PC-9 (cell line): ENCODE measurements at regions not wholly inside any gene's neighbourhood (a gene's known extent, or its start where the extent isn't known, plus 50 kb on each side); places are given as distances from the start of the nearest gene placed in this dataset.

ENCODE experiments used
- EZH2 ChIP-seq: fragments of 200-600 bp; sonication (generic); IDR thresholded peaks from 2 replicates; pipeline ENCODE4 v1.8.0; 2017; ENCODE audit warnings: antibody characterized with exemption, low read depth
- TF ChIP-seq, protein P1 (sequence below): fragments of 200-600 bp; sonication (generic); conservative IDR thresholded peaks from 2 replicates; pipeline ENCODE4 v1.6.1; 2017; ENCODE audit warnings: mixed run types, antibody characterized with exemption, mild to moderate bottlenecking, moderate library complexity

DNA sequence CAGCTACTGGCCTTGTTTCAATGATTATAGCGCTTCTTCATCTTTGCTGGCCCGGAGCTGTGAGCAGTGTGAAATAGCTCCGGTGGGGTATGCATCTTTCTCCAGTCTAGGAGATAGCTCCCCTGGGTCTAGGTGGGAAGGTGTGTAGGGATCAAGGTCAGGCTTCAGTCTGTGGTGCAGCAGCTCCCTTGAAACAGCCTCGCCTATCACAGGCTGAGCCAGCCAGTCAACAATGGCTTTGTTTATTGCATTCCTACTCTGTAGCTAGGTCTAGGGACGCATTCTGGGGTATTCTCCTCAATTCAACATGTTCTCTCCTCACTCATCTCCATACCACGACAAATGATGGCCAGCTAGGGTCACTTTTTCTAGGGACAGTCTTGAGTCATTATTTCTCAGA lies 646.8 kb upstream of the IGFBP3 start:
- TF ChIP-seq, protein P1, sequence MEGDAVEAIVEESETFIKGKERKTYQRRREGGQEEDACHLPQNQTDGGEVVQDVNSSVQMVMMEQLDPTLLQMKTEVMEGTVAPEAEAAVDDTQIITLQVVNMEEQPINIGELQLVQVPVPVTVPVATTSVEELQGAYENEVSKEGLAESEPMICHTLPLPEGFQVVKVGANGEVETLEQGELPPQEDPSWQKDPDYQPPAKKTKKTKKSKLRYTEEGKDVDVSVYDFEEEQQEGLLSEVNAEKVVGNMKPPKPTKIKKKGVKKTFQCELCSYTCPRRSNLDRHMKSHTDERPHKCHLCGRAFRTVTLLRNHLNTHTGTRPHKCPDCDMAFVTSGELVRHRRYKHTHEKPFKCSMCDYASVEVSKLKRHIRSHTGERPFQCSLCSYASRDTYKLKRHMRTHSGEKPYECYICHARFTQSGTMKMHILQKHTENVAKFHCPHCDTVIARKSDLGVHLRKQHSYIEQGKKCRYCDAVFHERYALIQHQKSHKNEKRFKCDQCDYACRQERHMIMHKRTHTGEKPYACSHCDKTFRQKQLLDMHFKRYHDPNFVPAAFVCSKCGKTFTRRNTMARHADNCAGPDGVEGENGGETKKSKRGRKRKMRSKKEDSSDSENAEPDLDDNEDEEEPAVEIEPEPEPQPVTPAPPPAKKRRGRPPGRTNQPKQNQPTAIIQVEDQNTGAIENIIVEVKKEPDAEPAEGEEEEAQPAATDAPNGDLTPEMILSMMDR, result no peak
- no peak for TF ChIP-seq EZH2
